Activated CD4-positive, alpha-beta T cell treated with anti-CD3 and anti-CD28 coated beads, Interleukin-2, Interleukin-6, amounts not matched to agents 100 ng/mL and 50 ng/mL, durations not matched to agents 16 hours and 8 hours (primary cell): ENCODE measurements at regions not wholly inside any gene's neighbourhood (a gene's known extent, or its start where the extent isn't known, plus 50 kb on each side); places are given as distances from the start of the nearest gene placed in this dataset.

ENCODE experiments used
- DNase-seq: peaks from one replicate; pipeline ENCODE4 v3.0.0-alpha.2; 2020

DNA sequence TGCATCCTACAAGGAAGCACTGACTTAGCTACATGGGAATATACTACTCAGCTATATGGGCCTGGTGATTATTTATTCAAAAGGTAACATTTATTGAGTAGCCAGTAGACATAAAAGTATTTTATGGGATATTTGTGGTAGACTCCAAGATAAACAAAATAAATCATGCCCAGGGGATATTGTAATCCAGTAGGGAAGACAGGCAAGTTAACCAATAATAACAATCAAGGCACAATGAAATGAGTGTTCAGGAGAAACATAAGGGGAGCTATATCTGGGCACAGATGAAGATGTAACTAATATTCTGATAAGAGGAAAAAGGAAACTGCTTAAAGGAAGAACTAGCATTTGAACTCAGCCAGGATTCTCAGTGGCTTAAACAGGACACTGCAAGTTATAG, 161.4 kb upstream of the MTNR1B start:
- DNase-seq: no peak

DNA sequence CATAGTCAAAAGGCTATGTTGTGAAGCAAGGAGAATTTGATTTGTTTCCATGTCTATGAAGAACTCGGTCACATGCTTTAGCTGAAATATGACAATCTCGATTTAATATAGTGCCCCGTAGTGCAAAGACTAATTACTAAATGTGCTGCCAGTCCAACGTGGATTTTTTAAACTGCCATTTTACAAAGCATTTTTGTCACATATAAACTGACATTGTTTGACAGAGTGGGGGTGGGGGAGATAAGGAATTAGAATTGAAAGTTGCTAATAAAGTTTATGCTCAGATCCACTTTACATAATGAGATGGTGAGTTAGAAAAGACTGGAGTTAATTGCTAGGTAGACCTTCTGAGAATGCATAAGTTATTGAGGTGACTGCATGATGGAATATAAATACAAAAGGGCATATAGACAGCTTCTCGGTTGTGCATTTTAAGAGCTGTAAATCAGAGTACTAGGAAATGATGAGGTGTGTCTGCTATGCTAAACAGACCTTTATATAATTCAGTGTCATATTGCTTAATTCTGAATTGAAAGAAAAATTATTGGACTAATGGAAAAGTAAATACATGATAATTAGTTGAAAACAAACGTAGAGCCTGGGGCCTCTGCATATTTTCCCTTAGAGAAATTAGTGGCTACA, 158.9 kb upstream of the MTNR1B start:
- DNase-seq: no peak

DNA sequence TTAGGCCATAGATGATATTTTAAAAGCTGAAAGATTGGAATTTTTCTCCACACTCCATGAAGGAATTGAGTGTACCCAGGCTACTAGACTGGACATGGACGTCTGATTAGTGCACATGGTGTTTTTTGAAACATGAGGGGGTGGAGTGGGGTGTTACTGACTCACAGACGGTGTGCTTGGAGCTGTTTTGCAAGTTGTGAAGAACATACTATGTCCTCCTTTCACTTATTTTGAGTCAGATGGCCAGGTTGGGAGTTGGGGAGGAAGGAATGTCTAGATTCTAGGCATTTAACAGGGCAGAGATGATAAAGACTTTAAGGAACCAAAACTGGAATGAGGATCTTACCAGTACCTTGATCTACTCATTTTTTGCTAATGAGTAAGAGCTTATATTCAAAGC, 158.1 kb upstream of the MTNR1B start:
- DNase-seq: no peak

DNA sequence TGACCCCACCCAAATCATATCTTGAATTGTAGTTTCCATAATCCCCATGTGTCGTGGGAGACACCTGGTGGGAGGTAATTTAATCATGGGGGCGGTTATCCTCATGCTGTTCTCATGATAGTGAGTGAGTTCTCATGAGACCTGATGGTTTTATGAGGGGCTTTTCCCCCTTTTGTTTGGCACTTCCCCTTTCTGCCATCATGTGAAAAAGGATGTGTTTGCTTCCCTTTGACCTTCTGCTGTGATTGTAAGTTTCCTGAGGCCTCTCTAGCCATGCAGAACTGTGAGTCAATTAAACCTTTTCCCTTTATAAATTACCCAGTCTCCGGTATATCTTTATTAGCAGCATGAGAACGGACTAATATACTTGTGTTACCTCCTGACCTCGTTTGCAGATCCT, 156.6 kb upstream of the MTNR1B start:
- no peak for DNase-seq

DNA sequence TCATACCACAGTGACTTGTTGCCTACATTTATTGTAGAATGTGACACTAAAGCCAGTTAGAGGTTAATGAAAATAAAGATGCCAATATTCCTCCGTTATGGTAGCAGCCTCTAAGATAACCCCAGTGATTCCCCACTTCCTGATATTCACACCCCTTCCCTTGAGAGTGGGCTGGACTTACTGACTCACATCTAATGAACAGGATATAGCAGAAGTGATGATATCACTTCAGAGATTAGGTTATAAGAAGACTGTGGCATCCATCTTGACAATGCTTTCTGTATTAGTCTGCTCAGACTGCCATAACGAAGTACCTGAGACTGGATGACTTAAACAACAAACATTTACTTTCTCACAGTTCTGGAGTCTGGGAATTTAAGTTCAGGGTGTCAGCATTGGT, 149.6 kb upstream of the MTNR1B start:
- DNase-seq: no peak

DNA sequence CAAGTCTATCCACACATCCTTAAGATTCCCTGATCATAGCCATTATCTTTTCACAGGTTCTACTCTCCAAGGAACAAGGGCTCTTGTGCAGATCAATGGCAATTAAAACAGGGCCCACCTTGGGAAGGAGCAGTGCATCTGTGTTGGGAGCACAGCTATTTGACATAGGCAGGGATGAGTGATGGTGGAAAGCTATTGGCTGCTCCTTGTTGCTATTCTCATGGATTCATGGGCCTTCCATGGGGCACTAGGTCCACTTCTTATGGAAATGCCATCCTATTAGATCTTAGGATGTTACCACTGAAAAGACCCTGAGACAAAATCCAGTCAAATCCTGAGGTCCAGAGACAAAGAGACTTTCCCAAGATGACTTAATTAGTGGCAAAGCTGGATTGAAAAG, 148.6 kb upstream of the MTNR1B start:
- no peak for DNase-seq

- no peak for DNase-seq
Observed at GRCh38 chr11:92822410-92822809, 147.0 kb upstream of the MTNR1B start.

DNA sequence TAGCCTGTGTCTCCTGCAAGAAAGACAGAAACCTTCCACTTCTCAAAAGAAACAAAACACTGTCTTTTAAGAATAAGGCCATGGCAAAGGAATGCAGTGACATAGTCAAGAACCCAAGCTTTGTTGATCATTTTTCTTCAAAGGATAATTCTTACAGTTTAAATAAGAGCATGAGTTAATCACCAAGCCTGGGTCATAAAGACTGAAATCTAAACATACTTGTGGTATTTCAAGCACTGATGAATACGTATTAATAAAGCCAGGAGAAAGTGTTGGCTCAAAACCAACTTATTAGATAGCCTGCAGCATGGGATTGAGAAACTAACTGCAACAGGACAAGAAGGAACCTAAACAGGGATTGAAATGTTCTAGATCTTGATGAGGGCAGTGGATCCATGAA, 143.3 kb upstream of the MTNR1B start:
- no peak for DNase-seq

GRCh38 chr11:92826603-92827002, 142.8 kb upstream of the MTNR1B start:
- DNase-seq: no peak

GRCh38 chr11:92827132-92827531, 142.3 kb upstream of the MTNR1B start:
- no peak for DNase-seq

- DNase-seq: no peak
Observed at GRCh38 chr11:92828556-92828955, 140.9 kb upstream of the MTNR1B start.

DNA sequence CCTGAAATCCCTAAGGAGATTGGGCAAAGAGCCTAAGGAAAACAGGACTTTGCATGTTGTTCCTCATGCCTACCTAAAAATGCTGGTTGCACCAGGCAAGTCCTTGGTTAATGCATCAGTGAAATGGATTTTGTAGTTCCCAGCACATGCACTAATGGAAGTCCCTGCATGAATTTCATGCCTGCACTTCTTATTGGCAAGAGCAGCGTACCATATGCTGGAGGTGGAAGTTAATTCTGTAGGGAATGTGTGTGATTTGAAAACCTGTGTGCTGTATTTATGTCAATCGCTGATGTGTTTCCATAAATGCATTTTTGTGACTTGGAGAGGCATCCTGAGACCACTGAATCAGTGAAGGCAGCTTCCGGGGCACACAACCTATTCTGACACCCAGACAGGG, 140.3 kb upstream of the MTNR1B start:
- DNase-seq: no peak

DNA sequence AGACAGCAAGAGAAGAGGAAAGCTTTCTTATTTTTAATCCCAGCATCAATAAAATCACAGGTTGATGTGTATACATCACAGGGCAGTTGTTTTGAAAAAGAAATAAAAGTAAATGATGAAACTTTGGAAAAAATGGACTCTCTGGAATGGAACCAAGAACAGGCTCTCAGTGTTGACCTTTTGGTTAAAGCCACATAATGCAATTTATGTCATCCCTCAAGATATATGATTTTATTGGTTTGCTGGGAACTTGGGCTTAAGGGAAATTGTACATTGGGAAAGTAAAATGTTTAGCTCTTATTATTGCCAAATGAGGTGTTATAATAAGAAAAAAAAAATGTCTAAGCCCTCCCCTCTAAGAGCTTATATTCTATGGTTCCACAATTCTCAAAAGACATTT, 139.8 kb upstream of the MTNR1B start:
- DNase-seq: no peak

DNA sequence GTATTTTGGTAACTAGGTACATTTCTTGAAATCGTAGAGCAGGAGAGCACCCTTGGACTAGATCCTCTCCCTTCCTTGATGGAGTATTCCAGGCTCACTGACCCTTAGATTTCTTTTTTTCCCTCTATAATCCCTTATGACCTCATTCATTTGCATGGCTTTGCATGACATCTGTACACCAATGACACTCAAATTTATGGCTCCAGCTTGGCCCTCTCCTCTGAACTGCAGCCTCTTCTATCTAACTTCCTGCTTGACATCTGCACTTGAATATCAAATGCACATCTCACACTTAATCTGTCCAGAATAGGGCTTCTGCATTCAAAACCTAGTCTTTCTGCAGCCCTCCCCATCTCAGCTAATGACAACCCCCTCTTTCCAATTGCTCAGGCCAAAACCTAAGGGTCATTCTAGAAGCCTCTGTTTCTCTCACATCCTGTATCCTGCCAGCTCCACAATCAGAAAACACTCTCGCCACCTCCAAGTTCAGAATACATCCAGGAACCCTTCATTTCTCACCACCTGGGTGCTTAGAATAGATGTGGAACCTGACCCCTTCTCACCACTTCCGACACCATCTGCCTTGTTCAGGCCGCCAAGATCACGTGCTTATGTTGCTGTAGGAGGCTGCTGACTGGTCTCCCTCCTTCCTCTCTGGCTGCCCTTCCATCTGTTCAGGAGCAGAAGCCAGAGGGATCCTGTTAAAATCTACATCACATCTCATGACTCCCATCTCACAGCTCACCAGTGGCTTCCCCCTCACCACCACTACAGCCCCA, 138.9 kb upstream of the MTNR1B start:
- DNase-seq: no peak

- no peak for DNase-seq
Observed at GRCh38 chr11:92834296-92835020, 135.0 kb upstream of the MTNR1B start.

DNA sequence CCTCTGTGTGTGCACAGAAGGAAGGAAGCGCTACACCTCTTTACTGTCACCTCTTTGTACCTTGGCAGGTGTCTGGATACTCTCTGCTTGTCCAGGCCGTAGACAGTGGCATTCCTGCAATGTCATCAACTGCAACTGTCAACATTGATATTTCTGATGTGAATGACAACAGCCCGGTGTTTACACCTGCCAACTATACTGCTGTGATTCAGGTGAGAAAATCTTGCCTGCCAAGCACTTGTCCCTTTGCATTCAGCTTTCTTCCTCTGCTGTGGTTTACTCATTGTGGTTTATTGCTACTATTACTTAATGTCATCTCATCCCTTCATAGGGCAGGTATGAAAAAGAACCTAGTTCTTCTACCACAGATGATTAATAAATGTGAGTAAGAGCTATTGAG, 131.9 kb upstream of the MTNR1B start:
- DNase-seq: no peak

- DNase-seq: no peak
Observed at GRCh38 chr11:92838759-92839310, 130.6 kb upstream of the MTNR1B start.

GRCh38 chr11:92839450-92839849, 130.0 kb upstream of the MTNR1B start:
- no peak for DNase-seq

DNA sequence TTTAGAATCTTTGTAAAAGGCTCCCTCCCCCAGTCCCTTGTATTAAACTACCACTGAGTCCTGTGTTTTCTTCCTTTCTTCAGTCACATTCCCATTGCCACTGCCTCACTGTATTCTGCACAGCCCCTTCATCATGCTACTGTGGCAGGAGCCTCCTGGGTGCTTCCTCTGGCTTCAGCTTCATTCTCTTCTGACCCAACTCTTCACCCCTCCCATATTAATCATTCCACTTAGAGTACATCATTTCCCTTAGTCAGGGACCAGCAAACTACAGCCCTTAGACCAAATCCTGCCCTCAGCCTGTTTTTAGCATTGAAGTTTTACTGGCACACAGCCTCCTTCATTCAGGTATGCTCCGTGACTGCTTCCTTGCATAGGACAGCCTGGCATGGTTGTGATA, 127.7 kb upstream of the MTNR1B start:
- no peak for DNase-seq

DNA sequence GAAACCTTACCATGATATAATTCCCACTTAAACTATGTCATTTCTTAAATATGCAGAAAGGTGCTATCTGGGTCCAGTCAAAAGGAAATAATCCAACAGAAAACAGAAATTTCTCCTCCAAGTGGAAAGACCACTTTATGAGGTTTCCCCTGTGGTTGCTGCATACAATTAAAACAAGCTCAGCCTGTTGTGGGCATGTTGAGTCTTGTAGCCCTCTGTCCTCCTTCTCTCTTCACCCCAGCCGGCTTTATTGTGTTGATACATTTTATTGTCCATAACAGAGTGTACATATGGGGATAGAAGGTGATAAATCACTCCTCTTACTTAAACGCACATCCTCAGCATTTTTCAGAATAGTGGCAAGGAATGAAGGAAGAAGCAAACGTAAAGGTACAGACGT, 126.0 kb upstream of the MTNR1B start:
- DNase-seq: no peak

GRCh38 chr11:92844197-92844596, 125.3 kb upstream of the MTNR1B start:
- no peak for DNase-seq

GRCh38 chr11:92845390-92845789, 124.1 kb upstream of the MTNR1B start:
- no peak for DNase-seq

GRCh38 chr11:92845805-92846204, 123.6 kb upstream of the MTNR1B start:
- no peak for DNase-seq
